HG02798 (cell line): ENCODE measurements at regions not wholly inside any gene's neighbourhood (a gene's known extent, or its start where the extent isn't known, plus 50 kb on each side); places are given as distances from the start of the nearest gene placed in this dataset.

ENCODE experiments used
- ATAC-seq: cut with Tn5 transposase; IDR thresholded peaks from one replicate; pipeline ENCODE4 v1.9.1; 2021; ENCODE audit warnings: mild to moderate bottlenecking; ENCODE audit not compliant: unreplicated experiment, poor library complexity

DNA sequence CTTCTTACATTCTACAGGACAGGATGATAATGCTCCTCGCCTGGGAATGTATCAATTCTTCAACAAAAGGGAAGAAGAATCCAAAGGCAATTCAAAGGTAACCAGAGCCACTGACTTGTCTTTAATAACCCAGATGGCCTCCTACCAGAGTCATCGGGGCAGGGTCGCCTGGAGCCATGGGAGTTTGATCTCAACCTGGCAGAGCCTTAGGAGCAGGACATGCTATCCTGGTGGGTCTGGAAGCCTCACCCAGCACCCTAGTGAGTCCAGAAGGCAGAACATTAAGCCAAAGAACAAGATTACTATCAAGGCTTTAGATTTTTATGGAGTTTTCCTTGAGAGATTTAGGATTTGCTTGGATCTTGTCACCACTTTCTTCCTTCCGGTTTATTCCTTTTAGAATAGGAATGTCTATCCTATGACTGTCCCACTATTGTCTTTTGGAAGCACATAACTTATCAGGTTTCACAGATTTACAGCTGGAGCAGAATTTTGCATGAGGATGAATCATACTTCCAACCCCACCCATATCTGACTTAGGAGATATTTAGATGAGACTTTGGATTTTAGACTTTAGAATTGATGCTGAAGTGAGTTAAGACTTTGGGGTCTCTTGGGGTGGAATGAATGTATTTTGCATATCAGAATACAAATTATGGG is 330.3 kb upstream of the GOLIM4 start:
- no peak for ATAC-seq

DNA sequence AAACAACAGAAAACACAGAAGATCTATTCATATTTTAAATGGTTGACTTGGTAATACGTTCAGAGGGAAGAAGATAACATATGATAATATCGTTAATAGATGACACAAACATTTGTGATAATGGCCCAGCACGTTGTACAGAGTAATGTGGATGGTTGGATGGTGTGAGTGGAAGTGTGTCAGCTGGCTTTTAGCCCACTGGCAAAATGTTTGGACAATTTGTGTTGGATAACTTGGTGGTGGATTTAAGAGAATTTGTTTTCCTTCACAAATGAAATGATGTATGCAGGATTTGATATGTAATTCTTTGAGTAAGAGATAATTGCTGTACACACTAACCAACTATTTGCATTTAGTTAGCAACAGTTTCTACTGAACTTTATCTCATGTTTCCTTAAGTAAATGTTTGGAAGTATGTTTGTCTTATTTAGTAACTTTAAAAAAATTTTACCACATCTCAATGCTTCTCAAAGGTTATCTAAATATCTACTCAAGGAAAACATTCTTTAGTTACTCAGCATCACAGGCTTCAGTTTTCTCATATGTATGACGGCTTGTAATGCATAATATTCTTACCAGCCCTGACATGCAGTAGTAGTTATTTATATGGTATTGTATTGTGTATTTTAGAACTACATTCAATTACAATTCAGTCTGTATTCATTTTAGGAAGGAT is 328.5 kb upstream of the GOLIM4 start:
- ATAC-seq, result no peak

DNA sequence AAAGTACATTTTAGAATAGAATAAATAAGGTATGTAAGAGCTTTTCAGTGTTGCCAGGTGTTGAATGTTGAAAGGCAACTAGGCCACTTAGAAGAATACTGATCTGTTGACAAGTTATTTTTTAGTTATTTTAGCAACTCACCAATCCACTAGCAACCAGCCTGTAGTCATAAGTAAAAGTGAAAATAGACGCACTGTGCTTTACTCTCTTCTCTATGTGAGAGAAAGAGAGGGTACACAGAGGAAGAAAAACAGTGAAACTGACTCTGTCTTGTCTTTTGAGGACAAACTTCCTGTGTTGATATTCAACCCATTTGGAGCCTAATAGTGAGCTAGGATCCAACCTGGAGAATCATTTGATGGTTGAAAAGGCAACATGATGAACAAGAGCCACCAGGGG is 327.1 kb upstream of the GOLIM4 start:
- ATAC-seq, result peak; percentile 57

DNA sequence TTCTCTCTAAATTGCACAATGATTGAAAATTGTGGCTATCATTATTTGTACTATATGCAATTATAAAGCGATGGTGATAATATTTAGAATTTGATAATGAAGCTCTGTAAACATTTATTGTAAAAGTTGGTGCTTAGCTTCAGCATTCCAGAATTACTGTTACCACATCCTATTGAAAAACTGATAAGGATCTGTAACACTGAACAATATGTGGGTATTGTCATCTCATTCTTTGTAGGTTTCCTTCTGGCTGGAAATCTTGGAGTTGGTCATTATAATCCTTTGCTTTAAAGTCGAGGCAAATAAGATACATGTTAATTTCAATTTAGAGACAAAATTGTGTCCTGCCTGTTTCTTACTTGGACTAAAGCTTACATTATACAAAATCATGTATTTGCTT is 323.4 kb upstream of the GOLIM4 start:
- no peak for ATAC-seq

DNA sequence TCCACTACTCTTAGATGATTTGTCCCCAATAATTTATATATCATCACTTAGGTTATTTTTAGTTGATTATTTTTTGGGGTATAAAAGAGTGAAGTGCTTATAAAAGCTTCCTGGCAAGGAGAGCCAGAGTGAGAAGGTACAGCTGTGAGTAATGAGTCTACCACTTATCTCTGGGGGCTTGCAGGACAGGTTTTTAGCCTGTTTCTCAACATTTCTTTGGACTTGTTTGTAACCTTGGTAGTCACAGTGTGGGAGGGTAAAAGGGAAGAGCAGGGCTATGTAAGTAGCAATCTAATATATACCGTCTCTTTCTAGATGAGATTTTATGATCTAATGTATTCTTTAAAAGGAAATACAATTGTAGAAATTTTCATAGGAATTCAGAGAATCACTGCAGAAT is 321.3 kb upstream of the GOLIM4 start:
- ATAC-seq, result no peak

DNA sequence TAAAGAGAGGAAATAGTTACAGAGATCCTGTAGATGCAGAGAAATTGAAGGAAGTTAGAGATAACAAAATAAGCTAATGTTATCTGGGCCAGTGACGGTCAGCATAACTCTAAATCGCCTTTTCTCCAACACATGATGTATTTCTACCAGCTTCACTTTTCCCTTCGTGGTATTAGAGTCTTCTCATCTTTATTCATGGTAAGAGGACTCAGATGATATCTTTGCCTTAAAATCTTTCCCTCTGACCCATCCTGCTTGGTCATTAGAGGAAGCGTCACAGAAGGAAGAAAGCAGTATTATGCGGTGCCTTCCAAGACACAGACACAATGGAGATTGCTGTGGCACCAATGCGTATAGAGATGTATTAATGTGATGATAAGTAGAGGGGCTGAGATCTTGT is 320.7 kb upstream of the GOLIM4 start:
- no peak for ATAC-seq

DNA sequence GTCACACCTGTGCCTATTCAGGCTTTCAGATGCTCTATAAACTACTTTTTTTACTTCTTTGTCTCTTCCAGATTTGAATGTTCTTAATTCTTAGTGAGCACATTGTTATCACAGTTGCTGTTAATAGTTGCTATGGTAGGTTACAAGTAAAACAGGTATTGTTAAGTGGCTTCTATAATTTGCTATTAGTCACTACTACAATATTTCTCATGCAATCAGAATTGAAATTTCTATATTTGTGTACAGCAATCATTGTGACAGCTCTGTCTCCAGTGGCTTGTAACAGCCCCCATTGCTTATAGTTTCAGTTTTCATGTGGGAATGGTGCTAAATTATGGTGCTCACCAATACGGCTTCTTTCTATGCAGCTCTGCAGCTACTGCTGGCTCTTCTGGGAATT is 318.4 kb upstream of the GOLIM4 start:
- no peak for ATAC-seq

DNA sequence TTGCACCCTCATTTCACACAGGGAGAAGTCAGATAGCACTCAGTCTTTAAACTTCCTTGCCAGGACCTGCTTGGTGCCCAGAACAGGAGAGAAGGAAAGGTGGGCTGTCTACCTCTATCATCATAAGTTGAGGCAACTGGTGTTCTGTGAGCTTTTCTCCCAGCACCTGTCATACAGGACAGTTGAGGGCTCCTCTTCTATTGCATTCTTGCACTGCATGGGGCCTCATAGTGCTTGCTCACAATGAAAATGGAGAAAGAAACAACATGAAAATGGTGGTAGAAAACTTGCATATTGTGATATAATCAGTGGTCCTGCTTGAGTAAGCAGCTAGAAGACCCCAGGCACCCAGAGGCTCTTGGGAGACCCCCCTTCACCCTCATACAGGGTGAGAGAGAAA is 311.7 kb upstream of the GOLIM4 start:
- ATAC-seq, result no peak

DNA sequence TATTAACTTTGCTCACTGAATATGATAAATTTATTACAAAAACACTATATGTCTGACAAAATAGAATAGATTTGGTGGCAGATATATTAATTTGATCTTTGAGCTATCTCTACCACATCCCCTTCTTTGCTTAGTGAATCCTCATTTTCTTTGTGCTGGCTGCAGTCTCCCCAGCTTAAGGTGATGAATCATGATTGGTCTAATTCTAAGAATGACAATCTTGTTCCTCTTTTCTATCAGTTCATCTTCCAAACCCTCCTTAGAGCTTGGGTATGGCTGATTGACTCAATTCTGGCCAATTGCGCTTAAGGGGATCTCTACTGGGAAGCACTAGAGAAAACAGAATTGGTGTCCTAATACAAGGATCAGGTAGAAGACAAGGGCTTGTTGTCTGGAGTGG is 309.6 kb upstream of the GOLIM4 start:
- ATAC-seq, result no peak

DNA sequence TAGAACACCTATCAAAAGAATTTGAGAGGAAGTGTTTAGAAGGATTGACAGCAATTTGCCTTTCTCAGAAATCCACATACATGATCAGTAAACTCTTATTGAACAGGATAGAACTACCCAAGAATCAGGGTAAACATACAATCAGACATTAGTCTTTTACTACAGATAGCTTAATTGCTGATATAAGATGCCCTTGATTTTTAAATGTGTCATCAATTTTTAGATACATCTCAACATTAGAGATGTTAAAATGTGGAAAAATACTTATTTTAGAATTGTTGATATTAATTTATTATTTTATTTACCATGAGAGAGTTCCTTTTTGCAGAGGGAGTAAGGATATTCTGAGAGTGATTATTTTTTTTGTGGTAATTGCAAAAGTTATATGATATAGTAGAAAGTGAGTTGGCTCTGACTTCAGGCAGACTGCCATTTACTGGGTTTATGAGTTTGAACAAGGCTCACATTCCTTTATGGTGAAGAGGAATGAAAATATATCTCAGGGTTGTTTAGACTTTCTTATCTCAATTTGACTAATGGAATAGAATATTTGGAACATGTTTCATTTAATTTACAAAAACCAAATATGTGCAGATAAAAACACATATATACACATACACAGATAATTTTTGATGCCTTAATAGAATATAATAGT is 302.8 kb upstream of the GOLIM4 start:
- no peak for ATAC-seq

DNA sequence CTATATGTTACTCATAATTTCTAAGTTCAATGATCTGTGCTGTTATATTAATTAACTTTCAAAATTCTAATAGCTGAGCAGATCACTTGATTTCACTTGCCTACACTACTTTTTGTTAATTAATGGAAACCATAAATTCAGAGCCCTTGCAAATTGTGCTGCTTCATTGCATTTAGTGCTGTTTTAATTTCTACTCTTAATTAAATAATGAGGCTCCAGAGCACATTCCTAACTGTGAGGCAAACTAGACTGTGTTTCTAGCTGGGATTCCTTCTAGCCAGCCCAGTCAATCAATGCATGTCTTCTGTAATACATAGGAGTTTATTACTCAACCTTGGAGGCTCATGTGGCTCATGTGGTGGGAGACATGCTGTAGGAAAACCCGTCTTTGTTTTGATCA is 301.1 kb upstream of the GOLIM4 start:
- ATAC-seq, result no peak

DNA sequence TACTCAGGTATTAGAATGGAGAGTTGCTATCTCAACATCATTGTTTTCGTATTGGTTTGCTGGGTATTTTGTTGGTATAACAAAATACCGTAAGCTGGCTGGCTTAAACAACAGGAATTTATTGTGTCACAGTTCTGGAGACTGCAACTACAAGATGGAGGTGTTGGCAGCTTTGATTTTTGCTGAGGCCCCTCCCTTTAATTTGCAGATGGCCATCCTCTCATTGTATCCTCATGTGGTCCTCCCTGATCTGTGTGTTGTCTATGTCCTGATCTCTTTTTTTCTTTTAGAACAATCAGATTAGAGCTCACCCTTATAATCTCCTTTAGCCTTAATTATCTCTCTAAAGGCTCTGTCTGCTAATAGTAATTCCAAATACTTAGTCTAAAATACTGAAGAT is 299.8 kb upstream of the GOLIM4 start:
- no peak for ATAC-seq

DNA sequence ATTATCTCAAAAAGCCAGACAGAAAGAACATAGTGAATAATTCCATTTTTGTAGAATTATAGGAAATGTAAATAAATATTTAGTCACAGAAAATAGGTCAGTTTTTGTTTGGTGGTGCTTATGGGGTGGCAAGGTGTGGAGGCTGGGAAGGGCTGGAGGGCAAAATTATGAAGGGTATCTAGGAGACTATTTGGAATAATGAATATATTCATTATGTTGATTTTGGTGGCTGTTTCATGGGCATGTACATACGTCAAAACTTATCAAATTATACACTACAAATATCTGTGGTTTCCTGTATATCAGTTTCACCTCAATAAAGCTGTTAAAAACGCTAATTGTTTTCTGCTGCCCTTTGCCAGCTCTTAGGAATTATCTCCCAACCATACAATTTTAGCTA is 298.7 kb upstream of the GOLIM4 start:
- ATAC-seq, result no peak

DNA sequence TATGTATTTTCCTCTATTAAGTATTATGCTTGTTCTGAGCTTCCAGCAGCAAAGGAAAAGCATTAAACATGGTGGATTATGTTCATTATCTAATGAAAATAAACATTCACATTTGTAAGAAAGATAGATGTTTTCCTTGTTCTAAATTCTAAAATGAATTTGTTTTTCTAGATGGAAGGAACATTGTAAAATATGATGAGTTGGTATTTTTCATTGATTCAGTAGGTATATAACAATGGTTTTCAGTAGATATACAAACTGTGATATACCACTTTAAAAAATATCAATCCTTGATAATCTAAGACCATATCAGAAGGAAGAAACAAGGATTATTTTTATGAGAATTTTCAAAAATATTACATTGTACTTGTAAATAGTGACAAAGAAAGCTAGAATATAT is 290.6 kb upstream of the GOLIM4 start:
- no peak for ATAC-seq

DNA sequence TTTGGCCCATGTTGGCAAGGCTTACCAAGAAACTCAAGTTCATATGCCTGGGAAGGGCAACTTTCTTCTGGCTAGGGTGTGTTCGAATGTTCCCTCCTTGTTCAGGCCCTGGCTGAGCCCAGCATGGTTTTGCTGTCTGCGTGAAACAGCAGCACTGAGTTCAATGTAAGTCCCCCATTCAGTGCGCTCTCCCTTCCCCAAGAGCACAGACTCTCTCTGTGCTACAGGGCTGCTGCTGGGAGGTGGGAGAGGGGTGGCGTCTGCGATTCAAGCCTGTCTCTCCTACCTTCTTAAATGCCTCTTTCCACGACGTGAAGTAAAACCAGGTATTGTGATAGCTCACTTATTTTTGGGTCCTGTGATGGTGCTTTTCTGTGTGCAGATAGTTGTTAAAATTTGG is 289.3 kb upstream of the GOLIM4 start:
- no peak for ATAC-seq

DNA sequence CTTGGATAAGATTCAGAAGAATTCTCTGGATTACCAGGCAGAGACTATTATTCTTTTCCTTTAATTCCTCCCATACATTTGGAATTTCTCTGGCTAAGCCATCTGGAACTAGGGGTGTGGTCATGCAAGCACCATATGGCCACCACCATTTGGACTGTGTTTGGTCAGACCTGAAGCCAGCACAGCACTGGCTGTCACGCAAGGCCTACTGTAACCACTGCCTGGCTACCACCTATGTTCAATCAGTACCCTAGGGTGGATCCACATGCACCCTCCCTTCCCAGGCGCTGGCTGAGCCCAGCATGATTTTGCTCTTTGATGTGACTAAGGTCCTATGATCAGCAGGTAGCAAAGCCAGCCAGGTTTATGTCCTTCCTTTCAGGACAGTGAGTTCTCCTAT is 287.8 kb upstream of the GOLIM4 start:
- no peak for ATAC-seq

DNA sequence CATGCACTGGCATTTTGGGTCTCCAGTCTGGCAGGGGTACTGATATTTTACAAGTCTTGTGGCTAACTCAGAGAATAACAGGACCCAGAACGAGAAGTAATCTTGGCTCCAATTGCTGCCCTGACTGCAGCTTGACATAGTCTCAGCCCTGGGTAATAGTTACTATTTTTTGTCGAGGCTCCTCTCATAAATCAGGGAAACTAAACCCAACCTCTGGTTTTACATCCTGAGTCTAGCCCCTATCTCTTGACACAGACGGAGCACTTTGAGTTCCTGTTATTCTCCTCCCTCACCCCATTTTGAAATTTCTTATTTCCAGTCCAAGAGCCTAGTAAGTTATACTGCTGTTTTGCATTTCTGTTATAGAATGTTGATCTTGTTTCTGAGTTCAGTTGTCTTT is 276.1 kb upstream of the GOLIM4 start:
- ATAC-seq, result no peak

DNA sequence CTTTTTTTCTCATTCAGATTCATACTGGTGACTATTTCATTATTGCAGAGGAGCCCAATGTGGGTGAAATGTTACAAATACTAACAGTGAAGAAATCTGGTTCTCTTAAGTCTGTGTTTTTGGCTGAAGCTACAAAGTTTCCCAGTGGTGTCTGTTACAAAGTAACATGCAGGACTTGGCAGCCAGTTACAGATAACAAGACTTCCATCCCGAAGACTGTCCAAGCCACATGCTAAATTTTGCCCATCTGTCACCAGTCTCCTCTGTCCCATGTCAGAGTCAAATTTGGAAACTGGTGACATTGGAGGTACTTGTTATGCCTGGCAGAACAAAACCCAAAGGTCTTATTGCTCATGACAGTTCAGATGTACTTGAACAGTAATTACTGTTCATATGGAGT is 269.2 kb upstream of the GOLIM4 start:
- no peak for ATAC-seq

DNA sequence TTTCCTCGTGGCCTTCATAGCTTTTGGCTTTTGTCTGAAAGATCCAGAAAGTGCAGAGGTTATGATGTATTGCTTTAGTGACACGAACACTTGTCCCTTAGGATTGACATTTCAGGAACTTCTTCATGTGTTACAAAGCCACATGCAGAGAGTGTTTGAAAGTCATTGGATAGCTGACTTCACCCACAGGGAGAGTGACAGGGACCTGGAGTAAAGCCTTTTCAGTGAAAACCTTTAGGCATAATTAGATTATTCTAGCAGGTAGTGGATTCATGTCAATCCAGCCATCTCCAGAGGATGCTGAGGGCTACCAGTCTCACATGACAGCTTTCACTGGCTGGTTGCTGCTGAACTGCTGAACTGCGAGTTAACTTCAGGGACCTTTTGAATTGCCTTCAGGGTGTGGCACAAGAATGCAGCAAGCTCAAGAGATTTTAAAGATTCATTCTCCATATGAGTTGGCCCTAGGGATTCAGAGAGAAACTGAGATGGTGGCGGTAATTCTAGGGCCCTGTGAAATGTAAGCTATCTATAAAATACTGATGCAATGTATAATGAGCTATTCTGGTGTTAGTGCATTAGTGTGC is 267.0 kb upstream of the GOLIM4 start:
- ATAC-seq, result no peak

DNA sequence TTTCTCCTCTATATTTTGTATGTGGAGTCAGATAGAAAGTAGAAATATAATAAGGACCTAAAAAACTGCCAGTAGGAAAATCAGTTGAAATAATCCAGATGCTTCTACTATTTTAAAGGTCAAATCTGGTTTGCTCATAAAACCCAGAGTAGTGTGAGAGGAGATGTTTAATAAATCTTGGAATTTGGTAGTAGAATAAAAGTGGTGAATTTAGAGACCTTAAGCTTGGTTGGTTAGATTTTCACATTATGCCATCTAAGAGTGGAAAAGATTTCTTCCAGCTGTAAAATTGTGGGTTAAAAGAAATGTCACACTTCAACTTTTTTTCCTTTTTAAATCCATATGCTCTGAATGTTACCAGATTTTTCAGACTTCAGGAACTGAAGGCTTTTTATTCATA is 266.4 kb upstream of the GOLIM4 start:
- no peak for ATAC-seq

DNA sequence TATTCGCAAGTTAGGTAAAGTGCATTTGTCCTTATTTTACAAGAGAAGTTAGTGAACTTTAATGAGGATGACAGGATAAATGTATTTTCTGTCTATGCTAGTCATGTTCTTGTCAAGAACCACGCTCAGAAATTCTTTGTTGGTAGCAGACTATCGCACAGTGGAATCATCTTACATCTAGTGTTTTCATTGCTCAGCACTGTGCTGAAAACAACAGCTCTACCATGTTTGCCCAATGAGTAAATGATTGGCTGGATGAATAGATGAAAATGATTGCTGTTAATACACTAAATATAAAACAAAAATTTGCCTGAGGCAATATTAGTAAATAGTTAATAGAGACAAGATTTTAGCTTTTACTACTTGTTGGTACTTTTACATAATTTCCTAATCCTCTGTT is 265.3 kb upstream of the GOLIM4 start:
- no peak for ATAC-seq
